ENCODE measurements at regions not wholly inside any gene's neighbourhood (a gene's known extent, or its start where the extent isn't known, plus 50 kb on each side); places are given as distances from the start of the nearest gene placed in this dataset.

DNA sequence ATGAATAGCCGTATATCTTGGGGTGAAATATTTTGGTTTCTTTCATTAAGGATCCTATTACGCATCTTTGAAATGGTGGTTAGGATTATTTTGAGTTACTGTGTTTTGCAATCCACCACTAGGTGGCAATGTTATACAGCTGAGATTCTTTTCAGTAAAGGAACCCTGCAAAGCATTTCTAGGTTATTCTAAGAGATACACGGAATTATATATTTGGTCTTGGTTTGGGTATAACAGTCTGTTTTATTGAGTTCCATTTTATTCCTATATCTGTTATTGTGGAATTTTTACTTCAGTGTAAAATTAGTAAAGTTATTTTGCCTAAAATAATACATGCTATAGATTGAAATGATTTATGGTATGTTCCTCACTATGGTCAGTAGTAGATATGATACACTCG is 62.9 kb upstream of the CPHXL start:
- WGBS (ENCODE audit: missing lambda C conversion rate), result 10% methylated on average over 4 of the region's 4 CpGs
- no peak overlapping the region for H3K4me3 ChIP-seq
- FAIRE-seq, result no peak
- TF ChIP-seq, protein P1, sequence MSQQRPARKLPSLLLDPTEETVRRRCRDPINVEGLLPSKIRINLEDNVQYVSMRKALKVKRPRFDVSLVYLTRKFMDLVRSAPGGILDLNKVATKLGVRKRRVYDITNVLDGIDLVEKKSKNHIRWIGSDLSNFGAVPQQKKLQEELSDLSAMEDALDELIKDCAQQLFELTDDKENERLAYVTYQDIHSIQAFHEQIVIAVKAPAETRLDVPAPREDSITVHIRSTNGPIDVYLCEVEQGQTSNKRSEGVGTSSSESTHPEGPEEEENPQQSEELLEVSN (IDR thresholded peaks at IDR 0.05; ENCODE audit: borderline replicate concordance, low read depth), result no peak
- TF ChIP-seq BCL3 (IDR thresholded peaks at IDR 0.05), result no peak
- TF ChIP-seq POLR2AphosphoS2 (conservative IDR thresholded peaks at IDR 0.05; ENCODE audit: low read length), result no peak
- TF ChIP-seq EHMT2 (IDR thresholded peaks at IDR 0.05; ENCODE audit: low read depth), result no peak
- peak; percentile 86 for TF ChIP-seq CTCF (IDR thresholded peaks at IDR 0.05)
- TF ChIP-seq HDAC2 (IDR thresholded peaks at IDR 0.05), result no peak
- TF ChIP-seq, protein P2, sequence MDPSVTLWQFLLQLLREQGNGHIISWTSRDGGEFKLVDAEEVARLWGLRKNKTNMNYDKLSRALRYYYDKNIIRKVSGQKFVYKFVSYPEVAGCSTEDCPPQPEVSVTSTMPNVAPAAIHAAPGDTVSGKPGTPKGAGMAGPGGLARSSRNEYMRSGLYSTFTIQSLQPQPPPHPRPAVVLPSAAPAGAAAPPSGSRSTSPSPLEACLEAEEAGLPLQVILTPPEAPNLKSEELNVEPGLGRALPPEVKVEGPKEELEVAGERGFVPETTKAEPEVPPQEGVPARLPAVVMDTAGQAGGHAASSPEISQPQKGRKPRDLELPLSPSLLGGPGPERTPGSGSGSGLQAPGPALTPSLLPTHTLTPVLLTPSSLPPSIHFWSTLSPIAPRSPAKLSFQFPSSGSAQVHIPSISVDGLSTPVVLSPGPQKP (IDR thresholded peaks at IDR 0.05; ENCODE audit: low read depth, low read length), result no peak
- no peak for TF ChIP-seq MAFK (IDR thresholded peaks at IDR 0.05; ENCODE audit: partially characterized antibody)
- TF ChIP-seq MYC (IDR thresholded peaks at IDR 0.05; ENCODE audit: borderline replicate concordance, low read length), result no peak
- TF ChIP-seq SMC3 (IDR thresholded peaks at IDR 0.05), result peak; percentile 73
- TF ChIP-seq ZNF302 (CRISPR knock-in tag; IDR thresholded peaks at IDR 0.05), result no peak
- TF ChIP-seq TP53 (CRISPR knock-in tag; IDR thresholded peaks at IDR 0.05), result no peak
- TF ChIP-seq HEYL (CRISPR knock-in tag; IDR thresholded peaks at IDR 0.05), result no peak
- peak; percentile 86 to 89 for TF ChIP-seq RAD21 (conservative IDR thresholded peaks at IDR 0.05 in 1 of 2, IDR thresholded peaks at IDR 0.05 in 1 of 2)
- peak in 1 of 2 experiments; percentile 31; a peak in 1 of 4 replicates for TF ChIP-seq CEBPB (IDR thresholded peaks at IDR 0.05)
- TF ChIP-seq, protein P3, sequence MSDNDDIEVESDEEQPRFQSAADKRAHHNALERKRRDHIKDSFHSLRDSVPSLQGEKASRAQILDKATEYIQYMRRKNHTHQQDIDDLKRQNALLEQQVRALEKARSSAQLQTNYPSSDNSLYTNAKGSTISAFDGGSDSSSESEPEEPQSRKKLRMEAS (IDR thresholded peaks at IDR 0.05), result no peak
- 0 out of 3 replicates have a peak, but pooled peaks cover 2% of the 10 kb centered on the region for H3K9me3 ChIP-seq
- no peaks in the 10 kb centered on the region for H3K4me1 ChIP-seq
- H3K4me2 ChIP-seq, result no peak overlapping the region
- ChIA-PET CTCF (interaction anchor here (0.5 to 2.0 kb wide), 4 partner anchors 10 to 1381 kb away, joined by 3 to 9 read pairs (median 4); no protein-coding TSS in a partner anchor), POLR2A (no interaction called here)
- DNase-seq (ENCODE audit: low read depth in 1 of 2, low spot score in 1 of 2), result peak; percentile 47 to 55
- ATAC-seq, result peak; percentile 74 to 87; a peak in 4 of 6 replicates
- H3K27ac ChIP-seq, result no peak overlapping the region

DNA sequence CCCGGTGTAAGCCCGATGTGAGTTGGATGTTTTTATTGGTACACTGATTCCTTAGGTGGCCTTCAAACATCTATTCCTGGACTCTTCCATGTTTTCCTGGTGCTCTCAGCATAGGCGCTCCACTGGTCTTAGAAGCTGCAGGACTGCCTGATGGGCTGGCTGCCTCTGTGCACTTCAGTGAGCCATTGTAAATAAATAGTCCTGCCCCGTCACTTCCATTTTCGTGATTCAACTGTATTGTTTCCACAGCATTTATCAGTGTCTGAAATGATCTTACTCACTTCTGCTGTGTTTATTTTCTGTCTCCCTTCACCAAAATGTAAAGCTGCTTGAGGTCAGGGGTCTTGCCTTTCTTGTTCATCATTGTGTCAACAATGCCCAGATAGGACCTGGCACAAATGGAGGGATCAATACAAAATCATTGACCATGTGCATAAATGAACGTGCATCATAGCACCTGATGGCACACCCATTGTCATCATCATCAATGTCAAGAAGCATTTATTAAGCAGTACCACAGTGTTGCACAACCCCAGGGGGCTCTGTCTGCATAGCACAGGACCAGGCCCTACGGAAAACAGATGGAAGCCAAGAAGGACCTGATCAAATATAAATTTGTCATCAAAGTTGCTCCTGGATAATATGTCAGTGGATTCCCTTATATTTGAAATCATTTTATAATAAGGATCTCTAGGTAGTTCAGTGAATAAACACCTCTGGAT is 66.6 kb upstream of the CPHXL start:
- ATAC-seq (peak in 1 of 2 experiments; percentile 45; a peak in 2 of 6 replicates), DNase-seq (ENCODE audit: low read depth in 1 of 2, low spot score in 1 of 2) (no peak), FAIRE-seq (no peak)
- no peak overlapping the region for H3K27ac ChIP-seq
- POLR2A ChIA-PET, result no interaction called here
- H3K4me1 ChIP-seq, result no peaks in the 10 kb centered on the region
- H3K9me3 ChIP-seq, result no peaks in the 10 kb centered on the region
- no peak overlapping the region for H3K4me3 ChIP-seq
- no peak for TF ChIP-seq FOSB (CRISPR knock-in tag; IDR thresholded peaks at IDR 0.05)
- no peak for TF ChIP-seq MYC (IDR thresholded peaks at IDR 0.05; ENCODE audit: borderline replicate concordance, low read length)
- H3K4me2 ChIP-seq, result no peak overlapping the region
- CTCF ChIA-PET, result interaction anchor here (0.7 to 1.3 kb wide), 2 partner anchors 8 to 1377 kb away, joined by 3 to 4 read pairs; no protein-coding TSS in a partner anchor
- WGBS (ENCODE audit: missing lambda C conversion rate), result 38% methylated on average over 7 of the region's 7 CpGs

- Histone ChIP-seq H3K4me3 (no peak overlapping the region), H3K9me3 (no peaks in the 10 kb centered on the region), H3K4me2 (no peak overlapping the region), H3K4me1 (no peaks in the 10 kb centered on the region), H3K27ac (no peak overlapping the region)
- FAIRE-seq (no peak), ATAC-seq (no peak), DNase-seq (ENCODE audit: low read depth in 1 of 2, low spot score in 1 of 2) (no peak)
- CTCF ChIA-PET, result no interaction called here
- POLR2A ChIA-PET, result no interaction called here
- WGBS (ENCODE audit: missing lambda C conversion rate), result 13% methylated on average over 4 of the region's 4 CpGs
- TF ChIP-seq CBX8 (IDR thresholded peaks at IDR 0.05), result no peak
- TF ChIP-seq PHF8 (IDR thresholded peaks at IDR 0.05; ENCODE audit: borderline replicate concordance, low read depth), result no peak
- no peak for TF ChIP-seq BHLHE40 (IDR thresholded peaks at IDR 0.05; ENCODE audit: low read depth, low read length)
- no peak for TF ChIP-seq TFCP2L1 (CRISPR knock-in tag; IDR thresholded peaks at IDR 0.05)
- no peak for TF ChIP-seq POLR2AphosphoS2 (conservative IDR thresholded peaks at IDR 0.05; ENCODE audit: low read length)
- TF ChIP-seq JUN (IDR thresholded peaks at IDR 0.05), result no peak
- TF ChIP-seq, protein P4, sequence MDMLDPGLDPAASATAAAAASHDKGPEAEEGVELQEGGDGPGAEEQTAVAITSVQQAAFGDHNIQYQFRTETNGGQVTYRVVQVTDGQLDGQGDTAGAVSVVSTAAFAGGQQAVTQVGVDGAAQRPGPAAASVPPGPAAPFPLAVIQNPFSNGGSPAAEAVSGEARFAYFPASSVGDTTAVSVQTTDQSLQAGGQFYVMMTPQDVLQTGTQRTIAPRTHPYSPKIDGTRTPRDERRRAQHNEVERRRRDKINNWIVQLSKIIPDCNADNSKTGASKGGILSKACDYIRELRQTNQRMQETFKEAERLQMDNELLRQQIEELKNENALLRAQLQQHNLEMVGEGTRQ (IDR thresholded peaks at IDR 0.05), result no peak
- no peak for TF ChIP-seq SREBF2 (IDR thresholded peaks at IDR 0.05)
- TF ChIP-seq, protein P1 (IDR thresholded peaks at IDR 0.05; ENCODE audit: borderline replicate concordance, low read depth), result no peak
- no peak for TF ChIP-seq FOSL2 (IDR thresholded peaks at IDR 0.05)
- no peak for TF ChIP-seq FOSL2 (CRISPR knock-in tag; IDR thresholded peaks at IDR 0.05)
- TF ChIP-seq, protein P2 (IDR thresholded peaks at IDR 0.05; ENCODE audit: low read depth, low read length), result no peak
Observed at GRCh38 chr16:75793641-75794040, 67.4 kb upstream of the CPHXL start.
